GM23338 (cell line): ENCODE measurements at regions not wholly inside any gene's neighbourhood (a gene's known extent, or its start where the extent isn't known, plus 50 kb on each side); places are given as distances from the start of the nearest gene placed in this dataset.

Source experiments
- ATAC-seq: fragments of 200-7000 bp; cut with Tn5 transposase; 3 replicates; pipeline ENCODE4 v1.9.1; 2020
- DNase-seq: peaks from one replicate; pipeline ENCODE4 v3.0.0-alpha.2; 2015; ENCODE audit warnings: low spot score
- H2AFZ ChIP-seq: fragments of 200-600 bp; sonication (generic); 2 replicates; pipeline ENCODE4 v1.8.0; 2016; ENCODE audit warnings: antibody characterized with exemption, mild to moderate bottlenecking, moderate library complexity
- H3F3A ChIP-seq: fragments of 200-600 bp; sonication (generic); replicated peaks from 2 replicates; pipeline ENCODE4 v1.8.0; 2017; ENCODE audit warnings: antibody characterized with exemption, mixed run types, low read depth
- H3K27ac ChIP-seq: fragments of 200-600 bp; sonication (generic); 2 replicates; pipeline ENCODE4 v1.6.1; 2016; ENCODE audit warnings: low read depth
- H3K27me3 ChIP-seq: fragments of 200-600 bp; sonication (generic); 2 replicates; pipeline ENCODE4 v1.8.0; 2016; ENCODE audit warnings: mild to moderate bottlenecking, mixed run types, moderate library complexity; ENCODE audit not compliant: insufficient read depth
- H3K36me3 ChIP-seq: fragments of 200-600 bp; sonication (generic); 2 replicates; pipeline ENCODE4 v1.8.0; 2016; ENCODE audit warnings: mild to moderate bottlenecking; ENCODE audit not compliant: insufficient read depth
- H3K4me1 ChIP-seq: fragments of 200-600 bp; sonication (generic); 2 replicates; pipeline ENCODE4 v1.8.0; 2016; ENCODE audit warnings: mild to moderate bottlenecking, moderate library complexity; ENCODE audit not compliant: insufficient read depth
- H3K4me2 ChIP-seq: fragments of 200-600 bp; sonication (generic); 2 replicates; pipeline ENCODE4 v1.7.1; 2017; ENCODE audit warnings: mixed run types
- H3K4me3 ChIP-seq: fragments of 200-600 bp; sonication (generic); 2 replicates; pipeline ENCODE4 v1.6.1; 2016; ENCODE audit warnings: mixed run types
- H3K79me2 ChIP-seq: fragments of 200-600 bp; sonication (generic); replicated peaks from 2 replicates; pipeline ENCODE4 v1.8.0; 2017; ENCODE audit warnings: mild to moderate bottlenecking; ENCODE audit not compliant: insufficient read depth
- H3K9me2 ChIP-seq: fragments of 200-600 bp; sonication (generic); 2 replicates; pipeline ENCODE4 v1.8.0; 2017; ENCODE audit not compliant: insufficient read depth
- H4K20me1 ChIP-seq: fragments of 200-600 bp; sonication (generic); replicated peaks from 2 replicates; pipeline ENCODE4 v1.8.0; 2017; ENCODE audit warnings: mild to moderate bottlenecking; ENCODE audit not compliant: insufficient read depth
- H3K27ac Mint-ChIP-seq: 2 replicates; pipeline ENCODE4 v1.8.0; 2020; ENCODE audit warnings: inconsistent platforms, mild to moderate bottlenecking, moderate library complexity, mixed read lengths
- H3K27me3 Mint-ChIP-seq: 3 replicates; pipeline ENCODE4 v1.8.0; 2022; ENCODE audit warnings: low read depth, mild to moderate bottlenecking, moderate library complexity, mixed read lengths, inconsistent platforms; ENCODE audit not compliant: insufficient read depth, poor library complexity
- H3K36me3 Mint-ChIP-seq: 3 replicates; pipeline ENCODE4 v1.8.0; 2021; ENCODE audit warnings: low read depth, mild to moderate bottlenecking, inconsistent platforms, moderate library complexity, mixed read lengths
- H3K4me1 Mint-ChIP-seq: 3 replicates; pipeline ENCODE4 v1.8.0; 2020; ENCODE audit warnings: mild to moderate bottlenecking, inconsistent platforms, mixed read lengths
- H3K4me3 Mint-ChIP-seq: 3 replicates; pipeline ENCODE4 v1.8.0; 2021; ENCODE audit warnings: moderate library complexity, mild to moderate bottlenecking, inconsistent platforms, mixed read lengths
- H3K9me3 Mint-ChIP-seq: 3 replicates; pipeline ENCODE4 v1.8.0; 2020; ENCODE audit warnings: moderate library complexity, mild to moderate bottlenecking, inconsistent platforms, mixed read lengths
- ETS1 ChIP-seq: IDR thresholded peaks from 2 replicates; pipeline ENCODE4 v1.6.1; 2016; ENCODE audit warnings: antibody characterized with exemption
- EZH2 ChIP-seq: fragments of 200-600 bp; sonication (generic); IDR thresholded peaks from one replicate; pipeline ENCODE4 v1.8.0; 2017; ENCODE audit warnings: antibody characterized with exemption, mild to moderate bottlenecking, low read depth; ENCODE audit not compliant: unreplicated experiment
- EZH2phosphoT487 ChIP-seq: fragments of 200-600 bp; sonication (generic); IDR thresholded peaks from one replicate; pipeline ENCODE4 v1.8.1; 2018; ENCODE audit warnings: antibody characterized with exemption; ENCODE audit not compliant: unreplicated experiment
- NANOG ChIP-seq: IDR thresholded peaks from 2 replicates; pipeline ENCODE4 v1.6.1; 2016; ENCODE audit warnings: antibody characterized with exemption, borderline replicate concordance
- POLR2AphosphoS5 ChIP-seq: IDR thresholded peaks from 2 replicates; pipeline ENCODE4 v1.6.1; 2016; ENCODE audit warnings: antibody characterized with exemption, low read depth
- ZNF114 ChIP-seq: fragments of 250-450 bp; sonication (Bioruptor Pico); IDR thresholded peaks from 2 replicates; pipeline ENCODE4 v1.5.0; 2020; ENCODE audit warnings: mild to moderate bottlenecking, moderate library complexity
- ZNF462 ChIP-seq: fragments of 250-450 bp; sonication (Bioruptor Pico); IDR thresholded peaks from 2 replicates; pipeline ENCODE4 v1.5.0; 2020; ENCODE audit warnings: mild to moderate bottlenecking, moderate library complexity

- no peak overlapping the region for H3K27ac Mint-ChIP-seq
- peaks cover 3% of the 10 kb centered on the region; the same call in 1 of the 2 replicates for H3K9me2 ChIP-seq
- H3K4me1 Mint-ChIP-seq, result 0 out of 3 replicates have a peak, but pooled peaks cover 6% of the 10 kb centered on the region
- H3K79me2 ChIP-seq, result no peaks in the 10 kb centered on the region
- H3K27me3 Mint-ChIP-seq, result no peaks in the 10 kb centered on the region
- 0 out of 2 replicates have a peak, but pooled peaks cover 2% of the 10 kb centered on the region for H3K4me1 ChIP-seq
- H3K4me3 Mint-ChIP-seq, result no peak overlapping the region
- H2AFZ ChIP-seq, result no peak overlapping the region
- TF ChIP-seq EZH2, result no peak
- TF ChIP-seq ZNF462 (CRISPR knock-in tag), result no peak
- TF ChIP-seq EZH2phosphoT487, result no peak
- no peak for TF ChIP-seq POLR2AphosphoS5
- no peak for TF ChIP-seq ETS1
- TF ChIP-seq ZNF114, result no peak
- TF ChIP-seq NANOG, result no peak
- H3K4me3 ChIP-seq, result no peak overlapping the region
- DNase-seq, result no peak
- H3K9me3 Mint-ChIP-seq, result peaks cover 31% of the 10 kb centered on the region
- H4K20me1 ChIP-seq, result no peaks in the 10 kb centered on the region
- no peak for ATAC-seq
- H3F3A ChIP-seq, result no peaks in the 10 kb centered on the region
- H3K4me2 ChIP-seq, result no peak overlapping the region
- no peak overlapping the region for H3K27ac ChIP-seq
- H3K36me3 Mint-ChIP-seq, result no peaks in the 10 kb centered on the region; the same call in 1 of the 3 replicates
- no peaks in the 10 kb centered on the region for H3K36me3 ChIP-seq
- H3K27me3 ChIP-seq, result no peaks in the 10 kb centered on the region
Observed at GRCh38 chr10:81806842-81807241, 68.2 kb upstream of the NRG3 start.
